HG03064 (cell line): ENCODE measurements at regions not wholly inside any gene's neighbourhood (a gene's known extent, or its start where the extent isn't known, plus 50 kb on each side); places are given as distances from the start of the nearest gene placed in this dataset.

Source experiments
- ATAC-seq: cut with Tn5 transposase; IDR thresholded peaks from one replicate; pipeline ENCODE4 v1.9.1; 2021; ENCODE audit warnings: low read depth; ENCODE audit not compliant: unreplicated experiment

DNA sequence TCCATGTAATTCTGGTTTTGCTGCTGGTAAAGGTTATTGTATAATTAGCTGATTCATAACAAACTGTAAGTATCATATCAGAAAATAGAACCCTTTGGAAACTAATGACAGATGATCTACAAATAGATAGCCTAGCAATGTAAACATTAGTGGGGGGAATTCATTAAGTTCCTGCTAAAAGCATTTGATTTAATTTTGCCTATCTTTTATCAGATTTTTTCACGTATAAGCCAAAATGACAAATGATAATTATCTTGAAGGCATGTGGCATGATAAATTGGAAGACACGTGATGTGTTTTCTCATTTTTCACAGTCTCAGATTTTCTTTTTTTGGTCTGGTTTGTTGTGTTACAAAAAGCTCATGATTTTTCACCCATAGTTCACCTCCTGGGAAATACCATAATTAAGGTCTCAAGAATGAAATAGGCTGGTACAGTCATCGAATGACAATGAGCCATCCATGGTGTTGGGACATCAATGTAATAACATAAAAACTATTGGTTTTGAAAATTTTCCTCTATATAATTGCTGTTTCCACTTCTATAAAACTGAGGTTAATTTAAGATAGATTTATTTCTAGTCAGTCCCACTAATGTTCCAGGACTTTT, 325.9 kb upstream of the TBL1XR1 start:
- ATAC-seq: no peak

DNA sequence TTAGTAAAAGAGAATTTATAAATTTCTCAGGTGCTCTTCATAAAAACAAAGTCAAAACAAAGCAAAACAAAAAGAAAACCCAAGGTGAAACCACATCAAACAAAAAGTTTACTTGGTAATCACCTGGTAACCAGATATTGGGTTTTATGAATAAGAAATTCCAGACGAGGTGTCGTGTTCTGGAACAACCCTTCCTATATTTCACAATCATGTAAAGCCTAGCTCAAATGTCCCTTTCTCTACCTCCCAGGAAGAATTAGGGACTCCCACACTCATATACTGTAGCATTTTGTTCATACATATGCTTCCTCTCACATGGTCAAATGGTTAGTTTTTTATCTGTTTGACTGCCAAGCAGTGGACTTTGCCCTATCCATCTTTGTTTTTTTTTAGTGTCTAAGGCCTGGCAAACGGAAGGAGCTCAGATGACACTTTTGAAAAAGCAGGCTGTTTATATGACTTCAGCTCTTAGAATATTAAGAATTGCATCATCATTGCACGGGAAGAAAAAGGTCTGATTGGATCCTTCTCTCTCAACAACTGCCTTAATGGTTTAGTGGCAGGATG, 326.7 kb upstream of the TBL1XR1 start:
- no peak for ATAC-seq

DNA sequence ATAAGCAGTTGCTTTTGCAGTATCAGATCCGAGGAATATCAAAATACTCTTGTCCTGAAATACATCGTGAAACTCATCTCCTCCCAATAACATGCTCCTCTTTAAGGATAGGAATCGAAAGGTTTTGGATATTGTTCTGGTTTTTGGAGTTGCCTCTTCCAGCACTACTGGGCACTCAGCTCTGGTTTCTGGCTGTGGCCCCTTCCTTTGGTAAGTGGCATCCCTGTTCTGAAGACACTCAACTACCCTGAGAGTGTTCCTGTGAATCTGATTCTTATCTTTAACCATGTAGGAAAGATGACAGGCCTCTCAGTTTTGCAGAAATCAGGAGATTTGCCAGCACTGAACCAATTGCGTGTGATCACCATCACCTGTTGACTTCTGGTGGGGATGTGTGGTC, 327.5 kb upstream of the TBL1XR1 start:
- ATAC-seq: no peak

DNA sequence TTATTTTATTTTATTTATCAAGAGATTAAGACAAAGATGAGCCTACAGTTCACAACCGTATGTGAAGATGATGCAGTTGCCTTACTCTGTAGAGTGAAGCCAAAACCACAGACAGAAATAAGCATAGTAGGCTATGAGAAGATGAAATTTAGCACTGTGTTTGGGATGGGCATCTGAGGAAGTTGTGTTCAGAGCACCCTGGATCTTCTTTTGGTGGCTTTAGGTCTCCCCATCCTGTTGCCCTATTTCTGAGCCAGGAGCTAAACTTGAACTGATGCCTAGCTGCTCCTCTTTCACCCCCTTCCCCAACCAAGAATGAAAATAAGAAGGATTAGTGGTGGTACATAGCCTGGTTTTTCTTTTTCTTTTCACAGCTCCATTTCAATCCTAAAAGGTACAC, 328.1 kb upstream of the TBL1XR1 start:
- ATAC-seq: no peak

DNA sequence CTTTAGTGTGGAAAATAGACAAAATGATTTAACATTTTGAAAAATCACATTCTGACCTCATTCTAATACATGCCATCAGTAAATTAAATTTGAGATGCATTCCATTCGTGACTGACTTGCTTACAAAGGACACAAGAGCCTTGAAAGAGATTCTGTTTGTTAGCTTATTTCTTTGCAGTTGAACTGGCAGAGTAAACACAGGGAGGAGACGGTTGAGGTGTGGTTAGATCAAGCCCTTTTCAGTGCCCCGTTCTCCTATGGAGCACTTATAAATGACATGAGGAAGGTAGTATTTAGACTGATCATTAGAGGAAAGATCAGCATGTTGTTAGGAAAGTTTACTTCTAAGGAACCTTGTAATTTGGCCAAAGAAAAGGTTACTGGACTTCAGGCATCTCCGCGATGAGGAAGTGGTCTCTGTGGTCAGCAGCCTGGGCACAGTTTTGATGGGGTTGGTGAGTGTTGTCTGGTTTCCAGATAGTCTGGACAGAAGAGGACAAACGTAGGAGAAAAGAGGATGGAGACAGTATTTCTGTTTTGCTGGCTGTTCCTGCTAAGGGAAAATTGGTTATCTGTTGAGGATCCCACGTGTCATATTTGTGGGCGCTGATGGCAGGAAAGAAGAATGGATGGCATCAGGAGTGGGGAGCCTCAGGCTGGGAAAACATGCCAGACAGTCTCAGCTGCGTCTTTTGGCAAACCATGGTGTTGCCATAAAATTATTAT, 328.9 kb upstream of the TBL1XR1 start:
- no peak for ATAC-seq

DNA sequence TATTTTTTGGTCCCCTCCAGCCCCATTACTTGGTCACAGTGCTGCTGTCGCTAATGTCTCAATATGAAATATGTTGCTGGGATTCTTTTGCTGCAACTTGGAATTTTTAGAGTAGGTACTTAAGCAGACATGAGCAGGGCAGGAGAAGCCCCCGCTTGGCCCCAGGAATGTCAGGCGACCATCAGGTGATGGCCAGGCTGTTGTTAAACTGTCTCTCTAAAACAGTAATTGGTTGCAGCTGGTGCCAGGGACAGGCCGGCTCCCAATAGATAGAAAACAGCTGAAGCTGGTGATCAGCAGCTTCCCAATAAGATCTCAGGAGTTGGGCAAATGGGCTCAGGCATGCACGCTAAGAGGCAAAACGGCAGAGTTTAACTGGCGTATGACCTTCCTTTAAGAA, 329.9 kb upstream of the TBL1XR1 start:
- no peak for ATAC-seq

DNA sequence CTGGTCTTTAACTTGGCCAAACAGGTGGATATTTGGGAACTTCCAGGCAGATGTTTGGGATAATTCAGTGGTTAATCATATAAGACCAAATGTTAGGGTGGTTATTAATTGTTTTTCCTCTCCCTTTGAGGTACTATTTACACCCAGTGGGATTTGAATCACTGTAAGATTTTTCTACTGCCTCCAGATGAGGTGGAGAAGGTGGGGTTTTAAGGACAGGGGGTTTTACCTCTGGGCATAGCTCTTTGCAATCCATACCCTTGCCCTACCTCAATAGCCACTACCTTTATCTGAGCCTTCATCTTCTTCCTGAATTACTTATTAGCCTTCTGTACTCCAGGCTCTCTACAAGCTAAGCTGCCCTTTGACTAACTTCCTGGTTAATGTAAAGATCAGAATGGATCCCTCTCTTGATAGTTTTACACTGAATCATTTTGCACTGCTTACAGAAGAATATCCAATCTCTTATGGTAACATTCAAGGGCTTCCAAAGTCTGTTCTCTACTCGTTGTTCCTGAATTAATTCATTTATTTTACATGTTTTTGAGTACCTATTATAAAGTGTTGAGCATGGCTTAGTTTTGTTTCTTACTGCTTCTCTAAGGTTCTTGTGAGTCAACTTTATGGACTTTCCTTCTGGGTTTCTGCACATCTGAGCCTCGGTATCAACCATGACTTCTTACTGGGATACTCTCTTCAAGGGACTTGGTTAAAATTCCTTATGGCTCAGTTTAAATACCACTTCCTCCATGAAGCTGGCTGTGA, 331.2 kb upstream of the TBL1XR1 start:
- ATAC-seq: no peak

DNA sequence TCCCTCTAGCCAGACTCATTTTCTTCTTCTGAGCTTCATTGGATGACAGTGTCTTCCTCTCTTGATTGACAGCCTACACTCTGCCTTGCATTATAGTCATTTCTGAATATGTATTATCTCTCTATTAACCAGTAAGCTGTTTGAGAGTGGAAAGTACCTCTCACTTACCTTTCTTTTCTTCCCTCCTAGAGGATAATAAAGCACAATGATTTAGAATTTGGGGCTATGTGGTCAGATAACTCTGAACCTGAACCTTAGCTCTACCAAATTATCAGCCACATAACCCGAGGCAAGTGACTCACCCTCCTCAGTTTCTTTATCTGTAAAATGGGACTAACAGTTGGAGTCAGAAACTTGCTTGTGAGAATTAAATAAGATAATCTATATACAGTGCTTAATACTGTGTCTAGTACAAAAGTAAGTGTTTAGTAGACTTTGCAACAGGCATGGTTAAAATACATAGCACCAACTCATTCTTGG, 331.8 kb upstream of the TBL1XR1 start:
- ATAC-seq: no peak

DNA sequence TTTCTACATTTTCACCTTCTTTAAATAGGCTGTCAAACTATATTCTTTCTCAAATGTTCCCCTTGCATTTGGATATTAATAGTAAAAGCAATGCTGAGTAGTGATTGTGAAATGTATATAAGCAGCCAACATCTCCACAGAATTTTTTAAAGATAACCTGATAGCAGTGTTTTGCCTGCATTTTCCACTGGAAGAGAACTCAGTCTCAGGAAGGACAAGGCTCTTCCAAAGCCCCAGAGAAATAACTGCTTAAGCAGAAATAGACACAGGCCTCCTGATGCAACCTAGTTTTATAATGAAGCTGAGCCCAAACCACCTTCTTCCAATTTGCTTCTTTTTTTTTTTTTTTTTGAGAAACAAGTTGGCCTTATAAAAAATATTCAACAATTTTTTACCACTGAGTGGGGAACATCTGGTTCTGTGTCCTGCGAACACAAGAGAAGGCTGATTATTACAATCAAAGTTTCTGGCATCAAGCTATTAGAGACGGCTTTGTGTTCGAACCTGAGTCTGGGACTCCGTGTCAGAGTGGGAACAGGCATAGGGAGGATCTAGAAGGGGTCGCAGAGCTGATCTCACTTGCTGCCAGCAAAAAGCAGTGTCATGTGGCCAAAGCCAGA, 332.5 kb upstream of the TBL1XR1 start:
- no peak for ATAC-seq

DNA sequence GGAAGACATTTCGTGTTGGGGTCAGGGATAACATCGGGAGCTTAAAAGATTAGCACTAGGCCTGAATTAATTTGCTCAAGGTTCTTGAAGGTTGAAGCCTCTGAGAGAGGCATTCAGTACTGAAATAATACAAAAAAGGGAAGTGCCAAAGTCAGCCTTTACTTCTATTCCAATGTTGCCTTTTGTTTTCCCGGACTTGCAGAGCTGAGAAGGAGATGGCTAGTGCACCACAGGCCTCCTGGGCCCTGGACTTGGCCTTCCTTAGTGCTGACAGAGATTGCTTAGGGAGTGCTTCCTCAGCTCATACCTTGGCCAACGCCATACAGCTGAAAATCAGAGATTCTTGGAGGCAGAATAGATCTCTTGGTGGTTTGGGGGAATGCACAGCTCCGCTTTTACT, 333.6 kb upstream of the TBL1XR1 start:
- no peak for ATAC-seq

DNA sequence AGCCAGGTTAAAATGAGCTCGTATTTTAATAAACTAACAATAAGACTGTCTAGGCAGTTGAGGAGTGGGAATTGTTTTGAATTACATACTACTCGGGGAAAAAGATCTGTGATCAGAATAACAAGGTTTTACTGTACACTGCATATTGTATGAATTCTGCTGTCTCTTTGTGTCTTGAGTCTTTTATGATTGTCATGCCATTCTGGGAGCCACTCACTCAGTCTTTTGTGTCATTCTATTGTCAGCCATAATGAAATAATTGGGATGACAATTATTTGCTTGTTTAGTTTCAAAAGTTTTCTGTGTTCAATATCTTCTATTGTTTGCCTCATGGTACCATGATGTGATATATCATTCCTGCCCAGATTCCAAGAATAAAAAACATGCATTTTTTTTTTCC, 339.6 kb upstream of the TBL1XR1 start:
- ATAC-seq: no peak

DNA sequence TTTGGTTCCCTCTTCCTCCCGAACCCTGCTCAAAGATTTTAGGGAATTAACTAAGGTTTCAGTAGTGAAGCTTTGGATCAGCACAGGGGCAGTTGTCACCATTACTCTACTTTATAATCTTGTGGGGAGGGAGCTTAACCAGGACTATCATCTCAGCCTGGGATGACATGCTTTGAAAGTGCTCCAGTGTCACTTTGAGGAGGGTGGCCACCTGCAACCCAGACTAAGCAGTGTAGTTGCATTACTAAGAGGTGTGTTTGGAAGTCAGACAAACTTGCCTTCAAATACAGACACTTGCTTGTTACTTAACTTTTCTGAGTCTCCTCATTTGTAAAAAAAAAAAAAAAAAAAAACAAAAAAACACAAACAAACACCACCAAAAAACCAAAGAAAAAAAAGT, 340.3 kb upstream of the TBL1XR1 start:
- ATAC-seq: no peak

DNA sequence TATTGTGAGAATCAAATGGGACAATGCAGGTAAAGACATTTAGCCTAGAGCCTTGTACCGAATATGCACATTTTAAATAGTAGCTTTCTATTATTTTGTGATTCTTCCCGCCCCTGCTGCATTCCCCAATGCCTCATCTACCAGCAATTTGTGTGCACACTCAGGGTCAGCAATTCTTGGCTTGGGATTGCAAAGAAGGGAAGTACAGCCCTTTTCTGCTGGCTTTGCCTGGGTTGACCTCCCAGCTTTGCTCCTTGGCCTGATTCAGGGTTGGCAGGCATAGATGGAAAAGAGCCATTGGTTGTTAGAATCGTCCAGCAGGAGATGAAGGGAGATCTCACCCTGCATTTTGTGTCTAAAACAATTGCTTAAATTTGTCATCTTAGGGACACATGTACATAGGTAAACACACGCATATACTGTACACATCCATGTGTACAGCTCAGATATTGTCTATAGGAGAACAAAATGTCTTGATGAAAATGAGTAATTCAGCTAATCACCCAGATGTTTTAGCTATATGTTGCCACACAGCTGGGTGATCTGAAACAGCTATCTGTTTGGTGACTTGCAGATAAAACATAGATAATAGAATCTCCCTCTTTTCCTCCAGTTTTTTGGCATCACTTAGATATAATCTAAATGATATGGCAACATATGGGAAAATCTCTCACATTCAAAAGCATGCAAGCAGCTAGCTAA, 340.9 kb upstream of the TBL1XR1 start:
- ATAC-seq: no peak

DNA sequence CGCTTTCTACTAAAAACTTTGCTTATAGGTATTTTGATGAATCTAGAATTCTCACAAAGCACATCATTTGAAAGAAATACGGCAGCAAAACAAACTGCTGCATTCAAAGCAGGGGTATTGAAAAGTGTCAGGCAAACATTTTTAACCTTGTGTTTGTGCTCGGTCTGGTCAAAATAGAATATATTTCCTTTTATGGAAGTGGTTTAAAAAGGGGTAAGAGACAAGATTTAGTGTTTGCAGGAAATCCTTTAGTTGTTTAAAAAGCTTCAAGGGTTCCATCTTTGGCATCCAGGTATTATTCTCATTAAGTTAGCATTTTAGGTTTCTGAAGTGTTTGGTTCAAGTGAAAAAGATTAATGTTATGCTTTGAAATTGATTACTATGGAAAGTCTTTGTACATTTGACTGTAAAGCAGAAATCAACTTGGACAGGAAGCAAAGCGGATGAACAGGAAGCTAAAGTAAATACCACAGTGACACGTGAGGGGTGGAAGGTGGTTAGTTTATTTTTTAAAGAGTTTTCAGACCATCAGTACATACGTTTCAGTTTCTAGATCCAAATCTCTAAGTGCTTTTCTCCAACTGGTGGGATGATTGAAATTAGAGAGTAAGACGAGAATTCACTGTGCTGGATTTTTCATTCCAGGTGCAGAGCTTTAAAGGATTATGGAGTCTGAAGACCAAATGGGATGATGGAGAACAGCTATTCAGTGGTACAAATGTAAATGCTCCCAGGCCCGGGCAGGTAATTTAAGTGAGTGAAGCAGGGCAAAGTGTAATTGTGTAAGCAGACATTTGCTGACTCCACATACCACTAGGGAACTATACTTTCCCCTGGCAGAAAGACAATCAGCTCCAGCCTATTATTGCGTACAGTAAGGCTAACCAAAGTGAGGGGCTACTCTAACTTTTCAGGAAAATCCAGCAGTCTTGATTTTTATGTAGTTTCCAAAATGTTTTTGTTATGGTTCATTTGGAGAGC, 341.8 kb upstream of the TBL1XR1 start:
- ATAC-seq: peak; percentile 78

DNA sequence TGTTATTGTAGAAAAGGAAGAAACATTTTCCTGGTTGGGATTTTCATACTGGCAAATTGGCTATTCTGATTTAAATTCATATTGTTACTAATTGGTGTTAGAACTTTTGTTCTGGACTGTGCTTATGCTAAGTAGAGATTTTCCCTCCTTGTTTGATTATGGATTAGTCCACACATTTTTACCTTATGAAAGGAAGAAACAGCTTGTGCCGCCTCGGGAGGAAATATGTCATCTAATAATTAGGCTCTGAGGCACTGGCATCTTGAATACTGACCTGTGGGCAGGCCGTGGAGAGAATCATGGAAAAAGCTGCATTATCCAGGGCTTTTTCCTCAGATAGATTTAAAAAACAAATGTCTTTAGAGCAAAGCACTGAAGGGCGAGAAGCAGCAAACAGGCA, 344.3 kb upstream of the TBL1XR1 start:
- no peak for ATAC-seq

DNA sequence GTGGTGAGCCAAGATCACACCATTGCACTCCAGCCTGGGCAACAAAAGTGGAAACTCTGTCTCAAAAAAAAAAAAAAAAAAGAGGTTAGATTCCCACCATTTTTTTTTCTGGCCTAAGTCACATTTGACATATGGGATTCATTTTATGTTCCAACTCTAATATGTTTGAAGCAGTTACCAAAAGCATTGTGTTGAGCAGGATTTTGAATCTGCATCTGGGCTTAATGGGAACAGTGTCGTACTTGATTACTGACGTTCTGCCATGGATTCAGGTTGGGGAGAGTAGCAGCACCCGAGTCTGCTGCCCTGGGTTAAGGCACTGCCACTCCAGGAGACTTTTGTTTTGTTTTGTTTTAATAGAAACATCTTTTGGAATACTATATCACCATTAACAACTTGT, 348.7 kb upstream of the TBL1XR1 start:
- no peak for ATAC-seq

DNA sequence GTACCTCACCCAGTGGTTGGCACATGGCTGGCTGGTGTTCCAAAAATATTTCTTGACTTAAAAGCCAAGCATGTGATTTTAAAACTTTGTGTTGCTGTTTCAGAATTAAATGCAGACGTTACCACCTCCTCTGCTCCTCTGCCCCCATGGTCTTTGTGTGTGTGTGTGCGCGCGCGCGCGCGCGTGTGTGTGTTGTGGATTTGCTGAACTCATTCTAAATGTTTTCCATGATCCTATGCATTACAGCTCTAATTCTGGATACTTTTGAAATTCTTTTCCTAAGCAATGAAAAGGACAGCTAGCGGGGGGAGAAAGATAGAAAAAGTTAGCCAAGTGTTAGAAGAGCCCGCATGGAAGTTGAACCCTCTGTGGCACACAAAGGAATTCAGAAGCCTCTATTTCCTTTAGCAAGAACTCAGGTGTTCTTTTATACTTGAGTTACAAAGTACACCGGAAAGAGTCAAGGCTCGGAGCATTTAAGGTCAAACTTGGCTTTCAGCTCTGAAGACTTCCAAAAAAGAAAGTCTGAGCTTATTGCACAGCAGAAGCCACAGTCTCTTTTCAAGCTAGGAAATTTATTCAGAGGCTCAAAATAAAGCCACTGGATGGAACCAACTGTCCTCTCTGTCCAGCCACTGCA, 350.5 kb upstream of the TBL1XR1 start:
- no peak for ATAC-seq

DNA sequence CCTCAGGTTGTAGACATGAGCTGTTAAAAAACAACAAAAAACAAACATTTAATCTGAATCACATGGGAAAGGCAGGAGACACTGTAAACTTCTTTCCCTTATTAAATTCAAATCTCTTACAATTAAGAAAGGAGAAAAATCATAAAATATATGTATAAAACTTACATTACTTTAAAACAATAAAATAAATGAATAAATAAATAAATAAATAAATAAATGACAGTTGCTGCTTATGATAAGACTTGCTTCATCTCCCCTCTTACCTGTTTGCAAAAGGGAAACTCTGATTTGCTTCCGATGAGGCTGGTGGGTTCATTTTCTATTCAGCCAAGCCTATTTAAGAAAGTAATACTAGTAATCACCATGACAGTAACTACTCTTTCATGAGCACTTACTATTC, 353.4 kb upstream of the TBL1XR1 start:
- ATAC-seq: no peak

DNA sequence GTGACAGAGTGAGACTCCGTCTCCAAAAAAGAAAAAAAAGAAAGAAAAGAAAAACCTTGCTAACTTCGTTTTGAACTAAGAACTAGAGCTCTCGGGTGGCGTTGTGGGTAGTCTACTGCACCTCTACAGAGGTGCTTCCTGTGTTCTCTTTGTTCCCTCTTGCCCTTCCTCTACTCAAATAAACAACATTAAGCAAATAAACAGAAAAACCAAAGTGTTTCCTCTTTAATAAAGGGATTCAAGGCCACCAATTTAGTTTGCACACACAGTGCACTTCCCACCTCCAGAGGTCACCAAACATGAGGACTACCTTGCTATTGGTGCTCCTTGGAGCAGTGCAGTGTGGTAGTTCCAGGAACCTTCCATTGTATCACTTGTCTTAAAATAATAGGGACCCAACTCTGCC, 354.2 kb upstream of the TBL1XR1 start:
- no peak for ATAC-seq
